ENCODE measurements at regions not wholly inside any gene's neighbourhood (a gene's known extent, or its start where the extent isn't known, plus 50 kb on each side); places are given as distances from the start of the nearest gene placed in this dataset.

GRCh38 chr17:77001487-77001886 lies 133.3 kb downstream of the MGAT5B start:
- no peak for DNase-seq (ENCODE audit: low read depth in 2 of 2, low spot score in 1 of 2)

- DNase-seq (ENCODE audit: low read depth in 2 of 2, low spot score in 1 of 2), result no peak
These were observed 134.2 kb downstream of the MGAT5B start for GRCh38 chr17:77002103-77003045.

GRCh38 chr17:77003699-77004098 lies 135.5 kb downstream of the MGAT5B start:
- no peak for DNase-seq (ENCODE audit: low read depth in 2 of 2, low spot score in 1 of 2)

- DNase-seq (ENCODE audit: low read depth in 2 of 2, low spot score in 1 of 2), result no peak
These were observed 133.7 kb upstream of the SEC14L1 start for GRCh38 chr17:77006971-77007649.

GRCh38 chr17:77009877-77010276 lies 130.9 kb upstream of the SEC14L1 start:
- DNase-seq (ENCODE audit: low read depth in 2 of 2, low spot score in 1 of 2), result no peak

GRCh38 chr17:77010667-77011066 lies 130.1 kb upstream of the SEC14L1 start:
- DNase-seq (ENCODE audit: low read depth in 2 of 2, low spot score in 1 of 2), result no peak

- peak in 1 of 2 donors; percentile 25 for DNase-seq (ENCODE audit: low read depth in 2 of 2, low spot score in 1 of 2)
These were observed 129.4 kb upstream of the SEC14L1 start for GRCh38 chr17:77011173-77012011.

- DNase-seq (ENCODE audit: low read depth in 2 of 2, low spot score in 1 of 2), result no peak
These were observed 122.3 kb upstream of the SEC14L1 start for GRCh38 chr17:77018504-77018903.

- DNase-seq (ENCODE audit: low read depth in 2 of 2, low spot score in 1 of 2), result no peak
These were observed 120.8 kb upstream of the SEC14L1 start for GRCh38 chr17:77019893-77020379.

- DNase-seq (ENCODE audit: low read depth in 2 of 2, low spot score in 1 of 2), result no peak
These were observed 119.8 kb upstream of the SEC14L1 start for GRCh38 chr17:77020973-77021372.

- DNase-seq (ENCODE audit: low read depth in 2 of 2, low spot score in 1 of 2), result no peak
These were observed 118.0 kb upstream of the SEC14L1 start for GRCh38 chr17:77022766-77023165.

GRCh38 chr17:77025781-77026180 lies 115.0 kb upstream of the SEC14L1 start:
- no peak for DNase-seq (ENCODE audit: low read depth in 2 of 2, low spot score in 1 of 2)

- DNase-seq (ENCODE audit: low read depth in 2 of 2, low spot score in 1 of 2), result no peak
These were observed 113.4 kb upstream of the SEC14L1 start for GRCh38 chr17:77027271-77027889.

GRCh38 chr17:77028900-77029299 lies 111.9 kb upstream of the SEC14L1 start:
- no peak for DNase-seq (ENCODE audit: low read depth in 2 of 2, low spot score in 1 of 2)

- no peak for DNase-seq (ENCODE audit: low read depth in 2 of 2, low spot score in 1 of 2)
These were observed 107.8 kb upstream of the SEC14L1 start for GRCh38 chr17:77032929-77033328.

- DNase-seq (ENCODE audit: low read depth in 2 of 2, low spot score in 1 of 2), result no peak
These were observed 106.8 kb upstream of the SEC14L1 start for GRCh38 chr17:77033892-77034404.

- DNase-seq (ENCODE audit: low read depth in 2 of 2, low spot score in 1 of 2), result no peak
These were observed 105.9 kb upstream of the SEC14L1 start for GRCh38 chr17:77034677-77035424.

- no peak for DNase-seq (ENCODE audit: low read depth in 2 of 2, low spot score in 1 of 2)
These were observed 105.2 kb upstream of the SEC14L1 start for GRCh38 chr17:77035526-77035925.

GRCh38 chr17:77036136-77036840 lies 104.5 kb upstream of the SEC14L1 start:
- DNase-seq (ENCODE audit: low read depth in 2 of 2, low spot score in 1 of 2), result no peak
